Left forelimb (tissue), 1 donor: ENCODE measurements at regions not wholly inside any gene's neighbourhood (a gene's known extent, or its start where the extent isn't known, plus 50 kb on each side); places are given as distances from the start of the nearest gene placed in this dataset.

Source experiments
- DNase-seq: peaks from one replicate; pipeline ENCODE4 v3.0.0-alpha.2; 2018; ENCODE audit warnings: low spot score

DNA sequence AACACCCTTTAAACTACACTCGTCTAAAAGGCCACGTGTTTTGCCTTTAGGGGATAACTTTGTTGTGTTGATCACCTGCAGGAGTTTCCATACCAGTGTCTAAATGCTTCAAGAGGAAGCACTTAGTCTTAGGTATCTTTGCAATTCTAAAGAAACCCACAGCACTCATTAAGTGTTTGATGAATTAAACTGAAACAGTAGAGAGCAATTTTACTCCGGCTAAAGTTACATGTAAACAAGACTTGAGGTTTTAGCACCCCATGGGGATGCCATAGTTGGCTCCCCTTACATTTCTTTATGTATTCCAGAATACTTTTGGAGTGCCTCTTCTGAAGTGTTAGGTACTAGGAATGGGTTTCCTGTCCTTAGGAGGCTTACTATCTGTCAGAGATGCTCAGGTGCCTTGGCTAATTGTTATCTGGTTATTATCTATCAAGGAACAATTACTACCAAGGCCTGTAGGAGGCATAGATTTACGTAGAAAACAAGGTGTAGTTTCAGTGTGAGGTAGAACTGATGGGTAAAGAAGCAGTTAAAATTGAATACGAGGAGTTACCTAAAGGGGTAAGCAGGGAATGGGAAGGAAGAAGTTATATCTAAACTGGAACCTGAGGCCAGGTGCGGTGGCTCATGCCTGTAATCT is 176.8 kb upstream of the SAMSN1 start:
- no peak for DNase-seq

DNA sequence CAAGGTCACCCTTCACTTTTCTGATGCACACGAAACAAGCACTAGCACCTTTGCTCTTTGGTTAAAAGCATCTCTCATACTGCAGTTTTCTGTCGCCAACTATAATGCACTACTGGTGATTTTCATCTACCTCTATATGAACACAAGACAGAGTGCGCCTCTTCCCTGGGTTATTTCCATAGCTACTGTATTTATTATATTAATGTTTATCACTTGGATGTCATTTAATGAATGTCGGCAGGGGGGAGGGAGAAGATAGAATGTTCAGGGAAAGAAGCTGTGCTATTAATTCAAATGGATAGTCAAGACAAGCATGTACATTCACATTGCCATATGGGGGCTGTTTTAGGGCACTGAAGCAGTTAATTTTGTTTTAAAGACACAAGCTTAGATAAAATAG is 174.1 kb upstream of the SAMSN1 start:
- no peak for DNase-seq

DNA sequence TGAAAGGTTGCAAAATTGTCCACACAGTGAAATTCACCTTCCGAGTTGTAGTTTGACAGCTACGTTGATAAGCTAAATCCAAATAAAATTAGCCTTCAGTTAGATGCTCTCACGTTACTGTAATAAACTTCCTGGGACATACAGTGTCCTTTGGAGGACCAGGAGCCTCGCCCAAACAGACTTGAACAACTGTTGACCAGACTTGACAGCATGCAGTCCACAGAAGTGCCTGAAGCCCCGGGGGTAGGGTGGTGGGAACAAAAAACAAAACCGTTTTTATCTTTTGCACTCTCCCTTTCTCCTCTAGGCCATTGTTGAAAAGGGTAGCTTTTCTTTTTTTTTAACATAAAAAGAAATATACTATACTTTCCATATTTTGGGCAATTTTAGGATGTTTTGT is 172.8 kb upstream of the SAMSN1 start:
- no peak for DNase-seq

DNA sequence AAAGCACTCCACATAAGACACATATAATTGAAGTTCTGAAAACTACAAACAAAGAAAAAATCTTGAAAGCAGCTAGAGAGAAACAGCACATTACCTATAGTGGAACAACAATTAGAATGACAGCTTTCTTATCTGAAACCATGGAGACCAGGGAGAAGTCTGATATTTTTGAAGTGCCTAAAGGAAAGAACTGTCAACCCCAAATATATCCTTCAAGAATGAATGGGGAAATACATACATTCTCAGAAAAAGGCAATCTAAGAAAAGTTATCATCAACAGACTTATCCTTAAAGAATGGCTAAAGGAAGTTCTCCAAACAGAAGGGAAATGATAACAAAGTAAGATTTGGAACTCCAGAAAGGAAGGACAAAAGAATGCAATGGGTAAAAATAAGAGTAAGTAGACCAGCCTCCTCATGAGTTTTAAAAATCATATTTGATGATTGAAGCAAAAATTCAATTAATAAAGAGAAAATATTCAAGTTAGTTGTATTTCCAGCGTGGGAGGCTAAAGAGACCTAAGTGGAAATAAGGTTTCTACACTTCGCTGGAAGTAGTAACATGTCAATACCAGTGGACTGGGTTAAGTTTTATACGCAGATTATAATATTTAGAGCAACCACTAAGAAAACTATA is 170.8 kb upstream of the SAMSN1 start:
- DNase-seq, result no peak

DNA sequence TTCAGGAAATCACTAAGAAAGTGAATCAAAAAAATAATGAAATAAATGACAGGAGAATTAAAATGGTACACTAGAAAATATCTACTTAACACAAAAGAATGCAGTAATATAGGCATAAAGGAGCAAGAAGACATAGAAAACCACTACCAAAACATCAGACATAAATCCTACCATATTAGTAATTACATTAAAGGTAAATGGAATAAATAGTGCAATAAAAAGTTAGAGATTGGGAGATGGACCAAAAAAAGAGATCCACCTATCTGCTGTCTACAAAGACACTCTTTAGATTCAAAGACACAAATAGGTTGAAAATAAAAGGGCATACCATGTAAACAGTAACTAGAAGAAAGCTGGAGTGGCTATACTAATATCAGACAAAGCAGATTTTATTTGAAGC is 167.0 kb upstream of the SAMSN1 start:
- DNase-seq, result no peak

DNA sequence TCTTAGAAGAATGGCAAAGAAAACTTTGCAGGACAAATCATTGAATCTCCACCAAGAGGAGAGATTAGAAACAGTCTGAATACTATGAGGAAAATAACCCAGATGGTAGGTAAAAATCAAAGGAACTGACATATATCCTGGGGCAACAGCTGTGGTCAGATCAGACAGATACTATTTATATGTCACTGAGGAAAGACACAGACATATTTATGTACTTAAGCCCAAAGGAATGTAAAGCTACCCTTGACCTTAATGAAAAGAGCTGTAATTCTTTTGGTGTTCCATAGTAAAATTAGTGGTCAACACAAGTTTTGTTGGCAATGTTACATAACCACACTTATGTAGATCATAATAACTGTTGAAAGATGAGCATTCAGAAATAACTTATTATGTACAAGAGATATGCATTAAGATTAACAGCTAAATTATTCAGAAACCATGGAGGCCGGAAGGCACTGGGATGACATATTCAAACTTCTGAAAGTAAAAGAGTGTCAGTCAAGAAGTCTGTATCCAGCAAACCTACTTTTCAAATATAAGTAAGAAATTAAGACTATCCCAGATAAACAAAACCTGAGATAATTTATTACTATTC is 166.1 kb upstream of the SAMSN1 start:
- DNase-seq, result no peak

DNA sequence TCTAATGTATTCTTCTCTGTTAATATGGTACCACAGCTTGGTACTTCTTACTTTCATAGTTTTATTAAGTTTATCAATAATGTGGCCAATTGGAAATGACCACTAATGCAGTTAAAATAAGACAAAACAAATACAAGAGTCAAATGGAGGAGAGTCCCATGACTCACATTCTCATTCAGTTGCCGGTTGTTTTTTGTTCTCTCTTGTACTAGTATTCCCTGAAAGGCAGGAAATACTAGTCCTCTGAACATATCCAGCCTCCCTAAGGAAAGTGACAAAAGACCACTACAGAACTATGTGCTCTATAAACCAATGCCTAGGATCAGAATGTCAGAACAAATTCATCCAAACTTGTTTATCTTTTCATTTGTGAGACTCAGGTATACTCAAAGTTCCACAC is 165.2 kb upstream of the SAMSN1 start:
- no peak for DNase-seq

DNA sequence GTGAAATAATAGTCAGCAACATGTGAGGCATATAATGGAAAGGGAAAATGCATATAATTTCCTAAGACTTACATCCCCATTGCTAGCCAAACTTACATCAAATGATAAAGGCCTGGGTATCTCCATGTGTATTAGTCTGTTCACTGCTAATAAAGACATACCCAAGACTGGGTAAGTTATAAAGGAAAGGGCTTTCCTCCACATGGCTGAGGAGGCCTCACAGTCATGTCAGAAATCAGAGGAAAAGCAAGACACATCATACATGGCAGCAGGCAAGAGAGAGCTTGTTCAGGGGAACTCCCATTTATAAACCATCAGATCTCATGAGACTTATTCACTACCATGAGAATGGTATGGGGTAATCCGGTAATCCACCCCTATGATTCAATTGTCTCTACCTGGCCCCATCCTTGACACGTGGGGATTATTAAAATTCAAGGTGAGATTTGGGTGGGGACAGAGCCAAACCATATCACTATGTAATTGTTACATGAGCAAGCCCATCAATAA is 161.5 kb upstream of the SAMSN1 start:
- no peak for DNase-seq

DNA sequence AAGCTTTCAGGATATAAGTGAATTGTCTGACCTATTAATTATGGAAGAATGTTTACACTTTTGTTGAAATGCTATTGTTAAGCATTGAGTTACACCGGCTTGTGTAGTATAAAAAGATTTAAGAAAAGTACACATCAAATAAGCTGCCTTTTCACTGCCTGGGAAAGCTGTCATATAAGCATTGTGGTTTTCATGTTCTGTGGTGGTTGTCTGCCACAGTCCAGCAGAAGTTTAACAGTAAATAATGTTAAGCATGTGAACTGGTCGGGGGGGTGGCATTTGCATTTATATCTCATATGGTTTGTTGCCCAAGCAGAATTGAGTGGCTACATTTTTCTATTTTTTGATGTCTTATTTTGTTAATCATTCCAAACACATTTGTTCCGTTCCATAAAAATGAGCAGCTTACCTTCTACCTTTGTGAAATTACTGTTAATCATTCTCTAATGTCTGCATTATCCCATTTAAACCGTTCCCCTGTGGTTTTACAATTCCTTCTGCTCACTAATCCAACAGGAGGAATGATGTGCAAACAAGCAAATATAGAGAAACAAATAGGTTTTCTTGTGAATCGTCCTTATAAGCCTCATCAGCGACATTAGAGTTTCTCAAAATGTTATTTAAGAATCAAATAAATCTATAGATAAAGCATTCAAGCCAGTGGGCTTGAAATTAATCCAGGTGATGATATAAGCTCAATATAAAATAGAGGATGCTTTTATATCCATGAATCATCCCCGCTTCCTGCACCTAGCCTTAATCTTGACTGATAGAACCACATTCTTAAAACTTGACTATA is 160.8 kb upstream of the SAMSN1 start:
- DNase-seq, result no peak

DNA sequence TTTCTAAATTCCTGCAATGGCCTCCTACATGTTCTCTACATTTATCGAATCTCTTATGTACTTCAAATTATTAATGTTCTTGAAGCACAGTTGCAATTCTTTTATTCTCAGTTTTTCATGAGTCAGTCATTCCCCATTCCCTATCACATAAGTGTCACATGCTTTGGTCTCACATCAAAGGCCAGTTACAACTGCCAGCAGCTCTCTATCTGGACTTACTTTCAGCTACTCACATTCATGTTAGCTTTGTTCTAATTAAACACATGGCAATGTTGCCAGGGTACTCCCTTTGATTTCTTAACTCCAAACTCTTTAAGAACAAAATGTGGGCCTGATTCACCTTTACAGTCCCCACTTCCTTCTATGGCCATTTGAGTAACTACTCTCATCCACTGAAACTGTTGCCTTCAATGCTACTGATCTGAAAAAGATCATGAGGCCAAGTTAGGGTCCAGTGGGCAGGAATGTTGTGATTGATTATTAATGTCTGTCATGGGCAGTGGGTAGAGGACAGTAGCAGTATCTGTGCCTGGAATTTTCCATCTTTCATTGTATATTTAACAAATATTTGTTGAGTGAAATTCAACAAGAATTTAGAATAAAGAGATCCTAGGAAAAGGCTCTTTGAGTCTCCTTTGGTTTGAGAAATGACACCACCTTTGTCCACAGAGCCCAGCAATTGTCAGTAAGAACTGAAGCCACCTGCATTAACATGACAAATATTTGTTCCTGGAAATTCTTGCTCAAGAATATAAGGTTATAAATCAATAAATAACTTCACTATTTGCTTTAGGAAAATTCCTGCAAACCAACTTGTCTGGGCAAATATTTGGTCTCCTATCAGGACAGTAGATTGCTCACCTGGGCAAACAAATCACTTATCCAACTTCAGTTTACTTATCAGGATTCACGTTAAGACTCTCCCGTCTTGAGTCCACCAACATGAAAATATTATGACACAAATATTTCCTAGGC is 153.6 kb upstream of the SAMSN1 start:
- no peak for DNase-seq

DNA sequence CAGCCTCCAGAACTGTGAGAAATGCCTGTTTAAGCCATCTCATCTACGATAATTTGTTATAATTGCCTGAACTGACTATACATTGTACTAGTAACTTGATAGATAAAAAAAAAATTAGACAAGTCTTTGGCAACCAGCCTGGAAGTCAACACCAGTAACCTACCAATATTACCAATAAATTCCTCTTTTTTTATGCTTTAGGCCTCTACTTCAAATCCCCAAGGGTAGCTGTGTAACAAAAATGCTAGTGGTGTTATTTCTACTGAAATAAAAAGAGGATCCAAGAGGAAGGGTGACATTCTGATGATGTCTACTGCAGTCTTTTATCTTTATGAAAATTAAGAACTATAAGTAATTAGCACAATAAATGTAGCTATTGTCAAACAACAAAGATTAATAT is 151.7 kb upstream of the SAMSN1 start:
- DNase-seq, result no peak

DNA sequence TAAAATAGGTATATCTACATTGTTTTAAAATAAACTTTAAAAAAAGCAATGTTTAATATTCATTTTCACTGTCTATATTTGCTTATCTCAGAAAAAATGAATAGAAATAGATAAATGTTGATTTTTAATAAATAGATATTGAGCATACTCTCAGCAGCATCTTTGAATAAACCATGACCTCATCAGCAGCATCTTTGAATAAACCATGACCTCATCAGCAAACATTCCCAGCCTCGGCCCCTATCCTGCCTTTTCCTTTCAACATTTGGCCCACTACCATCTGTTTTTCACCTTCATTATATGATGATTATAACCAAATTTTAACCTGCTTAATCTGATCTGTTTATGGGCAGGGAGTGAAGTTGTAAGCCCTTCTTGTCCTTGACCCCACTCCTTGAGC is 148.7 kb upstream of the SAMSN1 start:
- no peak for DNase-seq

DNA sequence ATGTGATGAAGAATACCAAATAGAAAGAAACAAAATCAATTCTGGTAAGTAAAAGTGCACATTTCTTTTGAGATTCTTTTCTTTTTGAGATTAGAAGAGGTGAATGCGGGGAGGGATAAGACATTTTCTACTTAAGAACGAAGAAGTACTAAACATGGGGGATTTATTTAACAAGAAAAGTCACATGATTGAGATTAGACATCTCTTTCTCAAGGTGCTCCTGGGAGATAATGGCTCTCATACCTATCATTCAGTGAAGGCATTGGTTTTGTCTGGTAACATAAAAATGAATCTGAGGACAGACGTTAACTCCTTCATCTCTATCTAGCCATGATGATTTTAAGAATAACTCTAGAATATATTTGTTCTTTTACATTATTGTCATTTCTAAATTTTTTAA is 147.9 kb upstream of the SAMSN1 start:
- DNase-seq, result no peak

DNA sequence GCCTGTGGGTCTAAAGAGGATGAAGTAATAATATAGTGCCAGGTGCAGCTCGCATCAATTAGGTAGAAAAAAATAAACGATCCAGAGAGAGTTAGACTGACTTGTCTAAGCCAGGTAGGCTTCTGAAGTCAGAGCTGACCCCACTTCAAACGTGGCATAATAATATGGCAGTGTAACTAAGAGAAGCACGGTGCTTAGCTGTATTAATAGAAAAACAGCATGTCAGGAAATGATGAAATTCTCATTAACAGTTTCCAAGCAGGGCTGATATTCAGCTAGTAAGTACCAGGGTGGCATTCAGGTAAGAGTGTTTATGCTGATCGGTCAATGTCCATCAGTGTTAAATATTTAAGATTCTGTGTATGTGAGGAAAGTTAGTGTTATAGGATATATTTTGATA is 145.8 kb upstream of the SAMSN1 start:
- DNase-seq, result no peak

DNA sequence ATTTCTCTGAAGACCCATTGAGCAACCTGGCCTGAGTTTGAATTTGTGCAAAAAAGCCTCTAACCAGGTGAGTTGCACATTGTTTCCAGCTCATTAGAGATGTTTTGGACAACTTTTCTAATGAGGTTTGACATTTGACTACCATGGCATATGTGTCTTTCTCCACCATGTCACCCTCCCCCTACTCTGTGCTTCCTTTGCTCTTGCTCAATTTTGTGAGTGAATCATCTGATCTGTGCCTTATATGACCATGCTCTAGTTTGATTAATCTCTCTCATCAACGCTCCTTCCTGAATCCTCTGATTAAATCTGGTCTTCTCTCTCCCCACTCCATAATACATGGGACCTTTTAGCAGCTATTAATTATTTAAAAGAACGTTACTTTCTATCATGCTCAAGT is 144.8 kb upstream of the SAMSN1 start:
- DNase-seq, result no peak

DNA sequence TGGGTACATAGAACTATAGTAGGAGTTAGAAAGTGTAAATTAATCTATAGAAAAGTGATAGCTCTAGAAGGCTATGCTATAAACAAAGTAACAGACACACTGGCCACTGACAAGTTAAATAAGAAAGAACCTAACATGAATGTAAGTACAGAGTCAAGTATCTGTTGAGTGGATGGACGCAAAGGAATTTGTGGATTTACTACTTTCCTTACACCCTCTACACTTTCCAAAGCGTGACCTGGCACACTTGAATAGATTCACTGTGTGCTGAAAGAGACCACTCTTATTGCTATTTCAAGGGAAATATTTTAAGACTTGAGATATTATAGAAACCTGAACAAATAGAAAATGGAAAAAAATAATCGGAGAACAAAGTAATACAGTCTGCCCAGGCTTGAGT is 142.8 kb upstream of the SAMSN1 start:
- DNase-seq, result no peak

DNA sequence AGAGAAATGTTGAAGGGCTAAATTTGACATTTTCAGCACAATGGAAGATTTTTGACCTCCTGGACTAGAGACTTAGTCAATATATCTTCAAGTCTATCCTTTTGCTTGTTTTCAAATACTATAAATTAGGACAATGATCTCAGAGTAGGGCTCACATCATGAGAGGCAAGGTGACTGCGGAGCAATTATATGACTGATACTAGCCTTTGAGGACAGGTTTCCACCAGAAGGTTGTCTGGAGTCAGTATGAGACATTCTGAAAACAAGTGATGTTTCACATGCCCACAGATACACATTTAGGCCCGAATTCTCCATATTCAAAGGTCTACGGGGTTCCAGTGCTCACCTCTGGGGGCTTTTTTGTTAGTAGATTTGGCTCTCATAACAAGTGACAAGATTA is 142.3 kb upstream of the SAMSN1 start:
- DNase-seq, result no peak

DNA sequence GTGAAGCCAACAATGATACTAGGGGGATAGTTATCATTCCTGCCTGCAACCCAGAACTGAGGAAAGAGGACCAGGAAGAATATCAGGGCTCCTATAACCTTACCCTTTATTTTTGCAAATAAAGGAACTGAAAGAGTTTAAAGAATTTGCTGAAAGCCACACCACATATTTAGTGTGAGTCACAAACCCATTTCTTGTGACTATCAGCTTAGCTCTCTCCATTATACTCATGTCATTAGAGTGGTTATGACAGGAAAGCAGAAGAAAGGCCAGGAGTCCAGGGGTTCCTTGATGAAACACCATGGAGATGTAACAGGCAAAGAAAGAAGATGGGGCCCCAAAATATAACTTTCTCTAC is 141.1 kb upstream of the SAMSN1 start:
- no peak for DNase-seq

DNA sequence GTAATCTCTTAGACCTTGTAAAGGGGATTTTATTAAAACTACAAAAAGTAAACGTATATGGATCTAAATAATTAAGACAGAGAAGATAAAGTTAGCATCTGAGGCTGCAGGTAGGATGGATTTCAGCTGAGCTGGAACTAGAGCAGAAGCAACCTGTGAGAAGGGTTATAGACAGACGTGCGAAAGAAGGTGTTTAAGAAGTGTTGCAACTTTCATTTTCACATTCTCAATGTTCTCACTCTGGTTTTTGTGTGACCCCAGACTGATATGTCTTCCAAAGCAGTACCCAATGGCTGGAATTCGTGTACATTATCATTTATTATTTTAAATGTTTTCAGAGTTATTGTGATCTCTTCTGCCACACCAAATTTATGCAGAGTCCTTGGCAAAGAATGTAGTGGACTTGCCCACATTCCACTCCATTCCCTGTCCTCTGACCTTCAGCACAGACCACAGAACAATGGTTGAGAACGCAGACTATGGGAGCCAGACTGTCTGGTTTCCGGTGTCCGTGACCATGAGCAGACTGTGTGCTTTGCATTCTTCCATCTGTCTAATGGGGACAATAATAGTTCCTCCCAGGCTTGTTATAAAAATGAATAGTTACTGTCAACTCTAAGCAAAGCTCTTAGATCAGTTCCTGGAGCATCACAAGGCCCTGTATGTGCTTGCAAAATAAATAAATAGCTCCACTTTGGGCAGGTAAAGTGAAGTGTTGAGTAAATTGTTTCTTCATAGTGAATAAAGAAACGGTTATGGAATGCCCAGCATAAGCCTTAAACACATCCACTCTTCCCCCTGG is 140.6 kb upstream of the SAMSN1 start:
- DNase-seq, result no peak

DNA sequence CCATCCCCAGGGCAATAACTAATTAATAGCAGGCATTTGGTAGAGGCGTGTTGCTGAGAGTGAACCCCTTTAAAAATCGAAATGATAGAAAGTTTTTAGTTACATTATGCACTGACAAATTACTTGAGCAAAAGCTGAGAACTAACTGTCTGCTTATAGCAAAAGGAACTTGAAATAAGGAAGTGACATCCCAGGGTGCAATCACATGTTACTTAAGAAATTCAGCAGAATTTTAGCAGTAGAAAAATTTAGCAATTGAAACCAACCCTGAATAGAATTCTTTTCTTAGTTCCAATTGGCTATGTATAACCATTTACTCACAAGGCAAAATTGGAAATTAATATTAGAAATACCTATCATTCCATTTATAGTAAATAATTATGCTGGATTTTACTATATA is 139.5 kb upstream of the SAMSN1 start:
- no peak for DNase-seq

DNA sequence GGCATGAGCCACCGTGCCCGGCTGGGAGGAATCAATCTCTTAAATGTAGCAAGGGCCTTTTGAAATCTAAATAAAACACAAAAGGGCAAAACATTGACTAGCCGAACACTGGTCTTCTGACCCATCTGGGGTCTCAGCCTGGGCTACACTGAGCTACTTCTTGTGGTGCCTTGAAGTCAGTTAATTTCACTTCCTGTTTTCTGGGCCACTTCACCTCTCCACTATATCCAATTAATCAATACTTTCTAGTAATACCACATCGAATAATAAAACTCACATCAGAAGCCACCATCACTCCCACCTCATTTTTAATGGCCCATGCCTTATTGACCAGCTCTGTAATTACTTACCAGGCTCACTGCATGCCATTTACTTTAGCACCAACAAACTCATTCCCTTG is 138.0 kb upstream of the SAMSN1 start:
- no peak for DNase-seq
